ENCODE measurements at regions not wholly inside any gene's neighbourhood (a gene's known extent, or its start where the extent isn't known, plus 50 kb on each side); places are given as distances from the start of the nearest gene placed in this dataset.
"Not testable (repeated sequence)": the region's sequence is repeated elsewhere in the genome, so short reads cannot be mapped to it uniquely, and the experiment has no call there.

- no peak overlapping the region for H3K4me3 ChIP-seq
- H3K4me1 ChIP-seq = no peaks in the 10 kb centered on the region
- no peaks in the 10 kb centered on the region for H3K9me3 ChIP-seq
- H3K27ac ChIP-seq = no peak overlapping the region
- H3K27me3 ChIP-seq = no peaks in the 10 kb centered on the region
- no peak for DNase-seq (ENCODE audit: low spot score in 2 of 2)
- no peaks in the 10 kb centered on the region for H3K36me3 ChIP-seq
- 44 to 48% methylated on average over 5 of the region's 5 CpGs for WGBS, 2 donors
- TF ChIP-seq EP300 (IDR thresholded peaks at IDR 0.05) (no peak), POLR2A (IDR thresholded peaks at IDR 0.05) (no peak)
- TF ChIP-seq, protein P1, sequence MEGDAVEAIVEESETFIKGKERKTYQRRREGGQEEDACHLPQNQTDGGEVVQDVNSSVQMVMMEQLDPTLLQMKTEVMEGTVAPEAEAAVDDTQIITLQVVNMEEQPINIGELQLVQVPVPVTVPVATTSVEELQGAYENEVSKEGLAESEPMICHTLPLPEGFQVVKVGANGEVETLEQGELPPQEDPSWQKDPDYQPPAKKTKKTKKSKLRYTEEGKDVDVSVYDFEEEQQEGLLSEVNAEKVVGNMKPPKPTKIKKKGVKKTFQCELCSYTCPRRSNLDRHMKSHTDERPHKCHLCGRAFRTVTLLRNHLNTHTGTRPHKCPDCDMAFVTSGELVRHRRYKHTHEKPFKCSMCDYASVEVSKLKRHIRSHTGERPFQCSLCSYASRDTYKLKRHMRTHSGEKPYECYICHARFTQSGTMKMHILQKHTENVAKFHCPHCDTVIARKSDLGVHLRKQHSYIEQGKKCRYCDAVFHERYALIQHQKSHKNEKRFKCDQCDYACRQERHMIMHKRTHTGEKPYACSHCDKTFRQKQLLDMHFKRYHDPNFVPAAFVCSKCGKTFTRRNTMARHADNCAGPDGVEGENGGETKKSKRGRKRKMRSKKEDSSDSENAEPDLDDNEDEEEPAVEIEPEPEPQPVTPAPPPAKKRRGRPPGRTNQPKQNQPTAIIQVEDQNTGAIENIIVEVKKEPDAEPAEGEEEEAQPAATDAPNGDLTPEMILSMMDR (IDR thresholded peaks at IDR 0.05) = no peak
Observed at GRCh38 chr10:85137253-85137652, 808.9 kb downstream of the CCSER2 start.

DNA sequence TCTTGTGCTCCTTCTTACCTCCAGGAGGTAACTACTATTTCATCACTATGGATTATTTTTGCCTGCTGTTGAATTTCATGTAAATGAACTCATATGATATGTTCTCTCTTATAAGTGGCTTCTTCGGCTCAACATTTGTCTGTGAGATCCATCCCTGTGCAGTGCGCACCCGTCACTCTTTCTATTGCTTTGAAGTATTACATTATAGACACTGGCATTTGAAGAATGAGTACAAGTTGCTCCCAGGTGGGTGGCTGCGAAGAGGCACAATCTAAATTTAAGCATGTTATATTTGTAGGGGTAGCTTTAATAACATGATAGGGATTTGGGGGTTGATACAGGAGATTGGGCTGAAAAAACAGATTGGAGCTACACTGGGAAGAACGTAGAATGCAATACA, 809.7 kb downstream of the CCSER2 start:
- no peaks in the 10 kb centered on the region for H3K9me3 ChIP-seq
- 88 to 89% methylated on average over 5 of the region's 5 CpGs for WGBS, 2 donors

GRCh38 chr10:85139124-85139523, 810.7 kb downstream of the CCSER2 start:
- H3K4me1 ChIP-seq = no peaks in the 10 kb centered on the region
- no peak overlapping the region for H3K4me3 ChIP-seq
- 58 to 61% methylated on average over 5 of the region's 5 CpGs for WGBS, 2 donors
- no peaks in the 10 kb centered on the region for H3K27me3 ChIP-seq
- H3K36me3 ChIP-seq = no peaks in the 10 kb centered on the region
- TF ChIP-seq POLR2A (IDR thresholded peaks at IDR 0.05) (no peak), EP300 (IDR thresholded peaks at IDR 0.05) (no peak)
- TF ChIP-seq, protein P1 (IDR thresholded peaks at IDR 0.05) = no peak
- H3K9me3 ChIP-seq = no peaks in the 10 kb centered on the region
- no peak for DNase-seq (ENCODE audit: low spot score in 2 of 2)
- no peak overlapping the region for H3K27ac ChIP-seq

More for the DNA sequence above, 809.7 kb downstream of the CCSER2 start:
- Histone ChIP-seq H3K4me3 (no peak overlapping the region), H3K27ac (no peak overlapping the region), H3K4me1 (no peaks in the 10 kb centered on the region), H3K36me3 (no peaks in the 10 kb centered on the region), H3K27me3 (no peaks in the 10 kb centered on the region)
- no peak for DNase-seq (ENCODE audit: low spot score in 2 of 2)
- TF ChIP-seq EP300 (IDR thresholded peaks at IDR 0.05) (no peak), POLR2A (IDR thresholded peaks at IDR 0.05) (no peak)
- TF ChIP-seq, protein P1 (IDR thresholded peaks at IDR 0.05) = no peak

DNA sequence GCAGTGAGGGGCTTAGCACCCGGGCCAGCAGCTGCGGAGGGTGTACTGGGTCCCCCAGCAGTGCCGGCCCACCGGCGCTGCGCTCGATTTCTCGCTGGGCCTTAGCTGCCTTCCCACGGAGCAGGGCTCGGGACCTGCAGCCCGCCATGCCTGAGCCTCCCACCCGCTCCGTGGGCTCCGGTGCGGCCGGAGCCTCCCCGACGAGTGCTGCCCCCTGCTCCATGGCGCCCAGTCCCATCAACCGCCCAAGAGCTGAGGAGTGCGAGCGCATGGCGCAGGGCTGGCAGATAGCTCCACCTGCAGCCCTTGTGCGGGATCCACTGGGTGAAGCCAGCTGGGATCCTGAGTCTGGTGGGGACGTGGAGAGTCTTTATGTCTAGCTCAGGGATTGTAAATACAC, 813.1 kb downstream of the CCSER2 start:
- not testable (repeated sequence) for H3K4me1 ChIP-seq; H3K27ac ChIP-seq; H3K4me3 ChIP-seq; H3K27me3 ChIP-seq; DNase-seq (ENCODE audit: low spot score in 2 of 2); H3K9me3 ChIP-seq; H3K36me3 ChIP-seq
- WGBS, 2 donors = 94 to 98% methylated on average over 14 to 16 of the region's 25 CpGs

GRCh38 chr10:85145966-85146365, 817.6 kb downstream of the CCSER2 start:
- no peaks in the 10 kb centered on the region for H3K9me3 ChIP-seq
- DNase-seq (ENCODE audit: low spot score in 2 of 2) = no peak
- WGBS, 2 donors = 79 to 84% methylated on average over 5 of the region's 5 CpGs
- H3K27me3 ChIP-seq = no peaks in the 10 kb centered on the region
- H3K36me3 ChIP-seq = no peaks in the 10 kb centered on the region
- H3K27ac ChIP-seq = no peak overlapping the region
- no peak for TF ChIP-seq EP300 (IDR thresholded peaks at IDR 0.05)
- TF ChIP-seq, protein P1 (IDR thresholded peaks at IDR 0.05) = no peak
- no peak for TF ChIP-seq POLR2A (IDR thresholded peaks at IDR 0.05)
- H3K4me1 ChIP-seq = no peaks in the 10 kb centered on the region
- H3K4me3 ChIP-seq = no peak overlapping the region
